ENCODE measurements at regions not wholly inside any gene's neighbourhood (a gene's known extent, or its start where the extent isn't known, plus 50 kb on each side); places are given as distances from the start of the nearest gene placed in this dataset.

DNA sequence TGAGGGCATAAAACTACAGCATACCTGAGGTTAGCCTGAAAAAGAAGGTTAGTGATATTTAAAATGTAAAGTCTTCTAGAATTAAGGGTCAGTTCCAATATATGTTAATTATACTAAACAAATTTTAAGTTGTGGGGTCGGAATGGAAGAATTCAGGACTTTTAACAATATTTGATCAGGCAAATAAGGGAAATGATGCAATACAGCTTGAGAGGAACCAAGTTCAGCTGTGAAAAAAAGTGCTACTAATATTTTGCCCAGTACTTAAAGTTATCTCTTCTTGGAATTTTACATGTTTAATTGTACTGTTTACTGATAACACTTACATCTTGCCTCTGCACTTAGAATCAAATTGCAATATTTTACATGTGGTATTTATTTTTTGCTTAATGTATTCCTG lies 345.5 kb upstream of the CWC22 start:
- no TSS peak for BruUV-seq (replicated peaks)
- ChIA-PET CTCF (no interaction called here), POLR2A (ENCODE audit: low non-redundant PET) (no interaction called here)
- H3K27ac ChIP-seq (ENCODE audit: low read depth, low read length, poor library complexity, severe bottlenecking): no peak overlapping the region
- H3K36me3 ChIP-seq (ENCODE audit: insufficient read depth, low read length, poor library complexity, severe bottlenecking): no peaks in the 10 kb centered on the region
- no peak for DNase-seq (ENCODE audit: low spot score)
- H3K4me1 ChIP-seq (ENCODE audit: insufficient read depth, low read length, poor library complexity, severe bottlenecking): no peaks in the 10 kb centered on the region
- H3K27me3 ChIP-seq (replicated peaks; ENCODE audit: insufficient read depth, low read depth, low read length, poor library complexity): no peaks in the 10 kb centered on the region
- no peak for TF ChIP-seq EZH2 (IDR thresholded peaks at IDR 0.05; ENCODE audit: borderline replicate concordance, low read depth, low read length, poor library complexity, severe bottlenecking)
- TF ChIP-seq, protein P1, sequence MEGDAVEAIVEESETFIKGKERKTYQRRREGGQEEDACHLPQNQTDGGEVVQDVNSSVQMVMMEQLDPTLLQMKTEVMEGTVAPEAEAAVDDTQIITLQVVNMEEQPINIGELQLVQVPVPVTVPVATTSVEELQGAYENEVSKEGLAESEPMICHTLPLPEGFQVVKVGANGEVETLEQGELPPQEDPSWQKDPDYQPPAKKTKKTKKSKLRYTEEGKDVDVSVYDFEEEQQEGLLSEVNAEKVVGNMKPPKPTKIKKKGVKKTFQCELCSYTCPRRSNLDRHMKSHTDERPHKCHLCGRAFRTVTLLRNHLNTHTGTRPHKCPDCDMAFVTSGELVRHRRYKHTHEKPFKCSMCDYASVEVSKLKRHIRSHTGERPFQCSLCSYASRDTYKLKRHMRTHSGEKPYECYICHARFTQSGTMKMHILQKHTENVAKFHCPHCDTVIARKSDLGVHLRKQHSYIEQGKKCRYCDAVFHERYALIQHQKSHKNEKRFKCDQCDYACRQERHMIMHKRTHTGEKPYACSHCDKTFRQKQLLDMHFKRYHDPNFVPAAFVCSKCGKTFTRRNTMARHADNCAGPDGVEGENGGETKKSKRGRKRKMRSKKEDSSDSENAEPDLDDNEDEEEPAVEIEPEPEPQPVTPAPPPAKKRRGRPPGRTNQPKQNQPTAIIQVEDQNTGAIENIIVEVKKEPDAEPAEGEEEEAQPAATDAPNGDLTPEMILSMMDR (conservative IDR thresholded peaks at IDR 0.05; ENCODE audit: low read depth, low read length): no peak
- intact Hi-C loops (cut with micrococcal nuclease; ENCODE audit: unreplicated experiment): loop anchor here (2.0 kb wide), 1 partner anchor 54 kb away; no protein-coding TSS in a partner anchor
- no peaks in the 10 kb centered on the region for H3K9me3 ChIP-seq (ENCODE audit: low read depth, low read length, poor library complexity, severe bottlenecking)
- H3K4me3 ChIP-seq (ENCODE audit: low read depth, low read length, poor library complexity, severe bottlenecking): no peak overlapping the region

DNA sequence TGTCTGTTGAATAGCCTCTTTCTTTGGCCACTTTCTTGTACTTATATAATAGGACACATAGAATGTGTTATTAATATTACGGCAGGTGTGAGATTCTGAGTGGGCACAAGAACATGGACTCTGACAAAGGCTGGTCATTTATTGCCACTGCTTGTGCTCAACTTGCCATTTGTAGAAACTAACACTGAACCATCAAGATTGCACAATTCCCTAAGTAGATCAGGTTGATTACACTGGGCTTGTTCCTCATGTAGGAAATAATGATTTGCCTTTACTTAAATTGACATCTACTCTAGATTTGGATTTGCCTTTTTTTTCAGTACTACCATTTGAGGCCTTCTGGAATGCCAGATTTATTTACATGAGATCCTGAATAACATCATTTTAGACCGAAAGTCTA lies 342.7 kb upstream of the CWC22 start:
- DNase-seq (ENCODE audit: low spot score): no peak
- Histone ChIP-seq H3K27me3 (replicated peaks; ENCODE audit: insufficient read depth, low read depth, low read length, poor library complexity) (no peaks in the 10 kb centered on the region), H3K27ac (ENCODE audit: low read depth, low read length, poor library complexity, severe bottlenecking) (no peak overlapping the region), H3K9me3 (ENCODE audit: low read depth, low read length, poor library complexity, severe bottlenecking) (no peaks in the 10 kb centered on the region), H3K4me1 (ENCODE audit: insufficient read depth, low read length, poor library complexity, severe bottlenecking) (no peaks in the 10 kb centered on the region), H3K36me3 (ENCODE audit: insufficient read depth, low read length, poor library complexity, severe bottlenecking) (no peaks in the 10 kb centered on the region), H3K4me3 (ENCODE audit: low read depth, low read length, poor library complexity, severe bottlenecking) (no peak overlapping the region)
- intact Hi-C loops (cut with micrococcal nuclease; ENCODE audit: unreplicated experiment): no loop called here
- BruUV-seq (replicated peaks): no TSS peak
- TF ChIP-seq, protein P1 (conservative IDR thresholded peaks at IDR 0.05; ENCODE audit: low read depth, low read length): no peak
- no peak for TF ChIP-seq EZH2 (IDR thresholded peaks at IDR 0.05; ENCODE audit: borderline replicate concordance, low read depth, low read length, poor library complexity, severe bottlenecking)
- POLR2A ChIA-PET (ENCODE audit: low non-redundant PET): no interaction called here
- CTCF ChIA-PET: no interaction called here

DNA sequence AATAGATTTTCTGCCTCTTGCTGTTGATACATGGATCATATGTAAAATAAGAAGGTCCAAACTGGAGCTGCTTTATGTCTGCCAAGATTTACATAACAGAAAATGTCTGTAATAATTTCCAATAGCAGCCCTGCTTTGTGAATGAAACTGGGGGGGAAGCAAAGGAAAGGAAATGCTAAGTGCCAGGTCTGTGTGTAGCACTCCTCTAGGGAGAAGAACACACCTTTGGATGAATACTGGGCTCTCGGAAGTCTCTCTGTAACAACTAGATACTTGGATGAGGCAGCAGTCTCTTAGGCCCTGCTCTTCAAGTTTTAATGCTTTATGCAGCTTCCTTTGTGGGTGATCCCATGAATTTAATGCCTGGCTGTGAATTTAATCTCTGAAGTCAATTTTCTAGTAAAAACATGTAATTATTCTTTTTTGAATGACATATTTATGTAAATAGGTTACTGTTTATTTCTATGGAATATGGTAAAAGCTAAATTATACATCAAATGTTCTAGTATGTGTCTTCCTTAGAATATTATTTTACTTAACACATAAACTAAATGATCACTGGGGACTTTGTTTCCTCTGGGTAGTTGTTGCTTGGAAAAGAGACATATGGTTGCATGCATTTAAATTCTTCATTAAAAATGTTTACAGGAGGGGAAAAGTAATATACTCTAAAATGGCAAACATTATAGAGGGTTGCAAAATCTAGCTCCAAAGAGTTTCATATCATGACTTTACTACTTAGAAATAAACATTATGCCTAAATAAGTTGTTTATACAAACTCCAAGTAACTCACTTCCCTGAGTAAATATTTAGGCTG lies 336.6 kb upstream of the CWC22 start:
- no peaks in the 10 kb centered on the region for H3K4me1 ChIP-seq (ENCODE audit: insufficient read depth, low read length, poor library complexity, severe bottlenecking)
- no peaks in the 10 kb centered on the region for H3K27me3 ChIP-seq (replicated peaks; ENCODE audit: insufficient read depth, low read depth, low read length, poor library complexity)
- ChIA-PET CTCF (no interaction called here), POLR2A (ENCODE audit: low non-redundant PET) (no interaction called here)
- no peaks in the 10 kb centered on the region for H3K9me3 ChIP-seq (ENCODE audit: low read depth, low read length, poor library complexity, severe bottlenecking)
- no peak for DNase-seq (ENCODE audit: low spot score)
- intact Hi-C loops (cut with micrococcal nuclease; ENCODE audit: unreplicated experiment): no loop called here
- H3K36me3 ChIP-seq (ENCODE audit: insufficient read depth, low read length, poor library complexity, severe bottlenecking): no peaks in the 10 kb centered on the region
- H3K4me3 ChIP-seq (ENCODE audit: low read depth, low read length, poor library complexity, severe bottlenecking): no peak overlapping the region
- no peak overlapping the region for H3K27ac ChIP-seq (ENCODE audit: low read depth, low read length, poor library complexity, severe bottlenecking)
- BruUV-seq (replicated peaks): no TSS peak
- TF ChIP-seq, protein P1 (conservative IDR thresholded peaks at IDR 0.05; ENCODE audit: low read depth, low read length): no peak

Data from A673 (cell line).